ENCODE measurements at regions not wholly inside any gene's neighbourhood (a gene's known extent, or its start where the extent isn't known, plus 50 kb on each side); places are given as distances from the start of the nearest gene placed in this dataset.

- Histone ChIP-seq H3K9me3 (replicated peaks; ENCODE audit: insufficient read depth, low read length) (no peaks in the 10 kb centered on the region), H3K36me3 (replicated peaks; ENCODE audit: insufficient read depth, low read length) (no peaks in the 10 kb centered on the region), H3K4me1 (ENCODE audit: low read length) (no peaks in the 10 kb centered on the region), H2AFZ (ENCODE audit: low read length) (no peak overlapping the region), H3F3A (ENCODE audit: insufficient read depth, low read length) (no peaks in the 10 kb centered on the region), H3K27me3 (replicated peaks; ENCODE audit: insufficient read depth, low read length) (peaks cover 7% of the 10 kb centered on the region; the same call in 1 of the 2 replicates), H3K4me2 (ENCODE audit: low read depth, low read length) (no peak overlapping the region), H3K9me2 (replicated peaks; ENCODE audit: insufficient read depth, low read length) (no peaks in the 10 kb centered on the region), H4K20me1 (ENCODE audit: insufficient read depth, low read length) (no peaks in the 10 kb centered on the region), H3K79me2 (ENCODE audit: low read length) (no peaks in the 10 kb centered on the region), H3K9ac (ENCODE audit: low read length) (no peak overlapping the region), H3K4me3 (ENCODE audit: low read length) (no peak overlapping the region), H3K27ac (ENCODE audit: low read length) (no peak overlapping the region)
- no peak for TF ChIP-seq EZH2phosphoT487 (IDR thresholded peaks at IDR 0.05; ENCODE audit: low read length)
- TF ChIP-seq EZH2 (optimal IDR thresholded peaks at IDR 0.05; ENCODE audit: low read depth, low read length) = no peak
- TF ChIP-seq, protein P1, sequence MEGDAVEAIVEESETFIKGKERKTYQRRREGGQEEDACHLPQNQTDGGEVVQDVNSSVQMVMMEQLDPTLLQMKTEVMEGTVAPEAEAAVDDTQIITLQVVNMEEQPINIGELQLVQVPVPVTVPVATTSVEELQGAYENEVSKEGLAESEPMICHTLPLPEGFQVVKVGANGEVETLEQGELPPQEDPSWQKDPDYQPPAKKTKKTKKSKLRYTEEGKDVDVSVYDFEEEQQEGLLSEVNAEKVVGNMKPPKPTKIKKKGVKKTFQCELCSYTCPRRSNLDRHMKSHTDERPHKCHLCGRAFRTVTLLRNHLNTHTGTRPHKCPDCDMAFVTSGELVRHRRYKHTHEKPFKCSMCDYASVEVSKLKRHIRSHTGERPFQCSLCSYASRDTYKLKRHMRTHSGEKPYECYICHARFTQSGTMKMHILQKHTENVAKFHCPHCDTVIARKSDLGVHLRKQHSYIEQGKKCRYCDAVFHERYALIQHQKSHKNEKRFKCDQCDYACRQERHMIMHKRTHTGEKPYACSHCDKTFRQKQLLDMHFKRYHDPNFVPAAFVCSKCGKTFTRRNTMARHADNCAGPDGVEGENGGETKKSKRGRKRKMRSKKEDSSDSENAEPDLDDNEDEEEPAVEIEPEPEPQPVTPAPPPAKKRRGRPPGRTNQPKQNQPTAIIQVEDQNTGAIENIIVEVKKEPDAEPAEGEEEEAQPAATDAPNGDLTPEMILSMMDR (IDR thresholded peaks at IDR 0.05; ENCODE audit: low read length) = no peak
- no peak for DNase-seq
These were observed 94.3 kb downstream of the PSMG1 start for GRCh38 chr21:39088831-39089380.

GRCh38 chr21:39088031-39088370 lies 95.2 kb downstream of the PSMG1 start:
- no peaks in the 10 kb centered on the region for H4K20me1 ChIP-seq (ENCODE audit: insufficient read depth, low read length)
- H3K4me2 ChIP-seq (ENCODE audit: low read depth, low read length) = no peak overlapping the region
- H3K79me2 ChIP-seq (ENCODE audit: low read length) = no peaks in the 10 kb centered on the region
- peaks cover 8% of the 10 kb centered on the region; the same call in 1 of the 2 replicates for H3K27me3 ChIP-seq (replicated peaks; ENCODE audit: insufficient read depth, low read length)
- DNase-seq = no peak
- no peak overlapping the region for H3K27ac ChIP-seq (ENCODE audit: low read length)
- H3K4me1 ChIP-seq (ENCODE audit: low read length) = no peaks in the 10 kb centered on the region
- H3K4me3 ChIP-seq (ENCODE audit: low read length) = no peak overlapping the region
- H3K9ac ChIP-seq (ENCODE audit: low read length) = no peak overlapping the region
- H3F3A ChIP-seq (ENCODE audit: insufficient read depth, low read length) = no peaks in the 10 kb centered on the region
- no peaks in the 10 kb centered on the region for H3K36me3 ChIP-seq (replicated peaks; ENCODE audit: insufficient read depth, low read length)
- no peaks in the 10 kb centered on the region for H3K9me2 ChIP-seq (replicated peaks; ENCODE audit: insufficient read depth, low read length)
- no peak overlapping the region for H2AFZ ChIP-seq (ENCODE audit: low read length)
- H3K9me3 ChIP-seq (replicated peaks; ENCODE audit: insufficient read depth, low read length) = no peaks in the 10 kb centered on the region
- no peak for TF ChIP-seq EZH2phosphoT487 (IDR thresholded peaks at IDR 0.05; ENCODE audit: low read length)
- TF ChIP-seq, protein P1 (IDR thresholded peaks at IDR 0.05; ENCODE audit: low read length) = no peak
- TF ChIP-seq EZH2 (optimal IDR thresholded peaks at IDR 0.05; ENCODE audit: low read depth, low read length) = no peak

DNA sequence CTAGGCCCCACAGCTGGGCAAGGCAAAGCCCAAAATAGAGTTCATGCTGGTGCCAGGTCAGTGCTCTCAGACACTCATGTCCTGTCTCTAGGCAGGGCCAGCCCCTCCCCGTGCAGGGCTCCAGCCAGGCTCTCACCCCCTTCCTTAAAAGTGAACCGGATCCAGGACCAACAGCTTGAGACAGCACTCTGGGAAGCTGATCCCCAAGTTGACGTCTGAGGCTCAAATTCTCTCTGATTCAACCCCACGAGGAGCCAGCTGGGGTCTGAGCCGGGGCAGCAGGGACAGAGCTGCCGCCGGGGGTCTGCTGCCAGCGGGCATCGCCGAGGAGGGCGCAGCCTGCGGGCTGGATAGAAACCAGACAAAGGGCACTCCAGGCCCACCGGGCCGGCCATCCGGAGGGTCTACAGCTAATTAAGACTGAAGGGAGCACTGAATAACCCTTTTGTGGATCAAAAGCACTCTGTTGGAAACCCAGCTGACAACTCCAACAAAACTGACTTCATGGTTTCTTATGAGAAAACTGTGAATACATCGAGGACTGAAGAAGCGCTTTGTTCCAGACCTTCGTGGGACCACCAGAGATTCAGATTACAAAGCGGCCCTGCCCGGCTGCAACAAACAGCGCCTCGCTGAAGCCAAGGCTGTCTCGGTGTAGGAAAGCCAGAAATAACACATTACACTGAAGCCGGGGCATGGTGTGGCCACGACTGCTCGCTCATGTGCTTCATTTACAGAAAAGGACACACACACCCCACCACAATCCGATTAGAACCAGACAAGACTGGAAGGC lies 95.8 kb downstream of the PSMG1 start:
- Histone ChIP-seq H3K4me1 (ENCODE audit: low read length) (no peaks in the 10 kb centered on the region), H3K9me3 (replicated peaks; ENCODE audit: insufficient read depth, low read length) (no peaks in the 10 kb centered on the region), H3K9me2 (replicated peaks; ENCODE audit: insufficient read depth, low read length) (no peaks in the 10 kb centered on the region), H3K79me2 (ENCODE audit: low read length) (no peaks in the 10 kb centered on the region), H3K36me3 (replicated peaks; ENCODE audit: insufficient read depth, low read length) (no peaks in the 10 kb centered on the region), H3K27ac (ENCODE audit: low read length) (no peak overlapping the region), H3K27me3 (replicated peaks; ENCODE audit: insufficient read depth, low read length) (peaks cover 11% of the 10 kb centered on the region; the same call in 1 of the 2 replicates), H3K4me2 (ENCODE audit: low read depth, low read length) (no peak overlapping the region), H3K9ac (ENCODE audit: low read length) (no peak overlapping the region), H4K20me1 (ENCODE audit: insufficient read depth, low read length) (no peaks in the 10 kb centered on the region), H3F3A (ENCODE audit: insufficient read depth, low read length) (no peaks in the 10 kb centered on the region), H2AFZ (ENCODE audit: low read length) (no peak overlapping the region), H3K4me3 (ENCODE audit: low read length) (no peak overlapping the region)
- DNase-seq = no peak
- TF ChIP-seq EZH2 (optimal IDR thresholded peaks at IDR 0.05; ENCODE audit: low read depth, low read length) (no peak), EZH2phosphoT487 (IDR thresholded peaks at IDR 0.05; ENCODE audit: low read length) (no peak)
- TF ChIP-seq, protein P1 (IDR thresholded peaks at IDR 0.05; ENCODE audit: low read length) = no peak

All from MM.1S (cell line).